Mesodermal cell (in vitro differentiated cells): ENCODE measurements at regions not wholly inside any gene's neighbourhood (a gene's known extent, or its start where the extent isn't known, plus 50 kb on each side); places are given as distances from the start of the nearest gene placed in this dataset.

Experiments used
- H3K27ac ChIP-seq: 2 replicates; pipeline ENCODE4 v1.7.0; 2013; ENCODE audit warnings: mild to moderate bottlenecking, low read depth, low read length, moderate library complexity; ENCODE audit not compliant: severe bottlenecking
- H3K36me3 ChIP-seq: 2 replicates; pipeline ENCODE4 v1.7.1; 2013; ENCODE audit warnings: mild to moderate bottlenecking, low read length, moderate library complexity; ENCODE audit not compliant: control insufficient read depth, insufficient read depth
- H3K4me1 ChIP-seq: one replicate; pipeline ENCODE4 v1.7.1; 2013; ENCODE audit warnings: mild to moderate bottlenecking, low read length; ENCODE audit not compliant: insufficient read depth, control insufficient read depth, poor library complexity, severe bottlenecking
- H3K4me3 ChIP-seq: 2 replicates; pipeline ENCODE4 v1.7.0; 2013; ENCODE audit warnings: low read length, control low read depth, mild to moderate bottlenecking; ENCODE audit not compliant: insufficient read depth, poor library complexity, severe bottlenecking; ENCODE audit errors: extremely low read depth
- H3K9me3 ChIP-seq: 2 replicates; pipeline ENCODE4 v1.7.1; 2013; ENCODE audit warnings: mild to moderate bottlenecking, low read length, moderate library complexity; ENCODE audit not compliant: control insufficient read depth
- whole genome bisulfite sequencing, 2 experiments: methylation state at CpG; one replicate each; pipeline ENCODE4 v1.1.5; 2013; ENCODE audit warnings: missing lambda C conversion rate in 2 of 2; ENCODE audit not compliant: insufficient coverage in 2 of 2; 5-methylcytosine and 5-hydroxymethylcytosine counted together

DNA sequence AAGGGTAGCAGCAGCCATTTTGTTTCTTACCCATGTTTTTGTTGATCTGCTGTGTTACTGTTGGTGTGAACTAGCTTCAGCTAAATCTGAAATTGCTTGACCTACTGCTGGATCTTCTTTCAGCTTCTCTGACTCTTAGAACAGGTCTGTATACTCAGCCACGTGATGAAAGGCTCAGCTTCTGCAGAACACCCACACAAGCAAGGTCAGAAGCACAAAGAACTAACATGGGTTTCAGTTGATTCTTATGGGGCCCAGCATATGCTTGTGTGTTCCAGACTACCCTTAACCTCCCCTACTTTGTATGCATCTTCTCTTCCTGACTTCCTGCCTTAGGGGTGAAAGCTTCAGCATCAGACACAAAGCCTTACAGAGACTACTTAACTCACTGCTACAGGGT lies 186.8 kb downstream of the HGF start:
- Histone ChIP-seq H3K4me1 (no peaks in the 10 kb centered on the region), H3K36me3 (no peaks in the 10 kb centered on the region), H3K4me3 (no peak overlapping the region), H3K27ac (no peak overlapping the region), H3K9me3 (no peaks in the 10 kb centered on the region)
- 91 to 100% methylated on average over 1 of the region's 1 CpG for WGBS, 2 experiments

DNA sequence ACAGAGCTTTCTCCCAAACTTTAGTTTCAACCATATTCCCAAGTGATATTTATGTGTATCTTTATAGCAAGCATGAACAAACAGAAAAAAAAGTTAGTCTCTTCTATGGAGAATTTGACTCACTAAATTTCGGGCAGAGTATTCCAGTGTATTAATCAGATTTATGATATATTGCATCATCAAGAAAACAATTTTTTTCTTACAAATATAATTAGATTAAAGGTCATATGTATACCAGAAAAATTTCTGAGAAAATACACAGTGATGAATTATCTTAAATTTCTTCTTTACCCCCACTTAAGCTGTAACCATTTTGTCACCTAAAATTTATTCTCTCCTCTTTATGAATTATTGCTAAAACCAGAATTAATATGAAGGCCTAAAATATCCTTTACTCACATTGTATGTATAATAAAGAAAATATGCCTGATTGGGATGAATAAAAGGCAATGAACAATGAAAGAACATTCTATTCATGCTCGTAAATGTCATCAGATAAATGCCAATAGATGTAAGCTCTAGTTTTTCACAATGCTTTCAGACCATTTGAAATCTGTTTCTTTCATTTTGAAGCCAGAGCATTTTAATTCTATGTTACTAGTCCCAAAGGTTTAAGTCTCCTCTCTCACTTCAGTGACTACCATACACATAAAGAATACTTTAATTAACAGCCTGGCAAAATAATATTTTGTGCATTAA lies 192.1 kb downstream of the HGF start:
- Histone ChIP-seq H3K4me1 (no peaks in the 10 kb centered on the region), H3K4me3 (no peak overlapping the region), H3K27ac (no peak overlapping the region), H3K36me3 (no peaks in the 10 kb centered on the region), H3K9me3 (no peaks in the 10 kb centered on the region)
- WGBS, 2 experiments = 60% methylated on average over 1 of the region's 2 CpGs; no CpG with 5 or more reads in 1 of the 2 experiments

GRCh38 chr7:81574723-81575326 lies 195.0 kb downstream of the HGF start:
- H3K9me3 ChIP-seq = no peaks in the 10 kb centered on the region
- no peaks in the 10 kb centered on the region for H3K36me3 ChIP-seq
- 90 to 93% methylated on average over 3 to 4 of the region's 6 CpGs for WGBS, 2 experiments
- H3K4me1 ChIP-seq = no peaks in the 10 kb centered on the region
- no peak overlapping the region for H3K27ac ChIP-seq
- H3K4me3 ChIP-seq = no peak overlapping the region

GRCh38 chr7:81573932-81574331 lies 195.9 kb downstream of the HGF start:
- Histone ChIP-seq H3K4me3 (no peak overlapping the region), H3K27ac (no peak overlapping the region), H3K36me3 (no peaks in the 10 kb centered on the region), H3K9me3 (no peaks in the 10 kb centered on the region), H3K4me1 (no peaks in the 10 kb centered on the region)
- no CpG with 5 or more reads among the region's 1 CpG for WGBS, 2 experiments

- no peaks in the 10 kb centered on the region for H3K36me3 ChIP-seq
- no CpG with 5 or more reads among the region's 1 CpG for WGBS, 2 experiments
- H3K9me3 ChIP-seq = no peaks in the 10 kb centered on the region
- H3K4me3 ChIP-seq = no peak overlapping the region
- no peak overlapping the region for H3K27ac ChIP-seq
- no peaks in the 10 kb centered on the region for H3K4me1 ChIP-seq
These were observed 196.7 kb downstream of the HGF start for GRCh38 chr7:81573128-81573527.

DNA sequence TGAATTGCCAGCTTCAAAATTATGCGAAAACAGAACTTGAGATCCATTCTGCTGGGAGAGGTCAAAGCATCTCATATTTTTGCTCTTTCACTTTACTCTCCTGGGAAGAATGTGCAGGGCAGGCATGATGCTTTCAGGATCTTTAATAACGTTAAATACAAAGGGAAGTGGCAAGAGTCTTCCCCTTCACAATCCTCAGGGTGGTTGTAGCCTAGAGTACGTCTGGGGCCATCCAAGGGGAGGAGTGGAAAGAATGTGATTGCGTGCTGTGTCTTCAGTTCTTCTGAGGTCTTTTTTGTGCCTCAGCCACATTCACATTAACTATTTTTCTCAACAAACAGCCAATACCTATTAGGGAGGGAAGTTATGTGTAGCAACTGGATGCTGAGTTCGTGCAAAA lies 207.3 kb downstream of the HGF start:
- no peaks in the 10 kb centered on the region for H3K9me3 ChIP-seq
- H3K4me1 ChIP-seq = no peaks in the 10 kb centered on the region
- H3K36me3 ChIP-seq = no peaks in the 10 kb centered on the region
- H3K27ac ChIP-seq = no peak overlapping the region
- WGBS, 2 experiments = 100% methylated on average over 1 of the region's 5 CpGs; no CpG with 5 or more reads in 1 of the 2 experiments
- H3K4me3 ChIP-seq = no peak overlapping the region

DNA sequence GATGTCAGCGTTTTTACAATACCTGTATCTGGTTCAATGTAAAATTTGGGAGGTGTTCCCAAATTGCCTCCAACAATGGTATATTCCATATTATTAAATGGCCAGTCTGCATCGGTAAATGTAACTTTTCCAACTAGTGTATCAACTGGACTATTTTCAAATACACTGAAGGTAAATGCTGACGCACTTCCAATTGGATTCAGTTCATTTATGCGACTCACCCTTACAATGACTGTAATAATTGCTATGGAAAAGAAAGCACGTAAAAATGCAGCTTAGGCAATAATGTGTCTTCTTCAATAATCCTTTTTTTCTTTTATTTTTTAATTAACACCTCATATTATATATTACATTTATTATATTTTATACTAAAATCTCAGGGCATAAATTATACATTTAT lies 209.1 kb downstream of the HGF start:
- Histone ChIP-seq H3K36me3 (no peaks in the 10 kb centered on the region), H3K4me3 (no peak overlapping the region), H3K9me3 (no peaks in the 10 kb centered on the region), H3K4me1 (no peaks in the 10 kb centered on the region), H3K27ac (no peak overlapping the region)
- WGBS, 2 experiments = 94% methylated on average over 3 of the region's 5 CpGs; no CpG with 5 or more reads in 1 of the 2 experiments

GRCh38 chr7:81549484-81550016 lies 220.3 kb downstream of the HGF start:
- Histone ChIP-seq H3K36me3 (no peaks in the 10 kb centered on the region), H3K9me3 (peaks cover 9% of the 10 kb centered on the region), H3K4me3 (no peak overlapping the region), H3K4me1 (no peaks in the 10 kb centered on the region), H3K27ac (no peak overlapping the region)
- 91 to 95% methylated on average over 6 of the region's 8 CpGs for WGBS, 2 experiments

DNA sequence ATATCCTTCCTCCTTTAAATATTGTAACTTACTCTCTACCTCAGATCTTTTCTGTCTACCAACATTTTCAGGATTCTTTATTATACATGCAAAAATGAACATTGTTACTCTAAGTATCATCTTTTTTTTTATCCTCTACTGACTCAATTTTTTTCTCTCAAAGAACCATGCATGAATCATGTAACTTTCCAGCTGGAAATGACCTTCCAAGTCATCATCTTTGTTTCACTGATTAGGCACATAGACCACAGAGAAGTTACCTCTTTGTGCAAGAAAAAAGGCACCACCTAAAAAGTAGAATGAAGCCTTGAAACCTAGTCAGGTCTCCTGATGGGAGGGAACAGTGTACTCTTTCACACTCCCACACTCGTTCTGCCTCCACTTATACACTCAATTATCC lies 234.9 kb downstream of the HGF start:
- Histone ChIP-seq H3K9me3 (no peaks in the 10 kb centered on the region), H3K36me3 (no peaks in the 10 kb centered on the region), H3K4me3 (no peak overlapping the region), H3K27ac (no peak overlapping the region), H3K4me1 (no peaks in the 10 kb centered on the region)
- WGBS, 2 experiments = 89 to 92% methylated on average over 1 of the region's 1 CpG

- Histone ChIP-seq H3K9me3 (no peaks in the 10 kb centered on the region), H3K27ac (no peak overlapping the region), H3K36me3 (no peaks in the 10 kb centered on the region), H3K4me1 (no peaks in the 10 kb centered on the region), H3K4me3 (no peak overlapping the region)
- 82 to 100% methylated on average over 1 to 2 of the region's 3 CpGs for WGBS, 2 experiments
These were observed 235.4 kb downstream of the HGF start for GRCh38 chr7:81534446-81534845.

DNA sequence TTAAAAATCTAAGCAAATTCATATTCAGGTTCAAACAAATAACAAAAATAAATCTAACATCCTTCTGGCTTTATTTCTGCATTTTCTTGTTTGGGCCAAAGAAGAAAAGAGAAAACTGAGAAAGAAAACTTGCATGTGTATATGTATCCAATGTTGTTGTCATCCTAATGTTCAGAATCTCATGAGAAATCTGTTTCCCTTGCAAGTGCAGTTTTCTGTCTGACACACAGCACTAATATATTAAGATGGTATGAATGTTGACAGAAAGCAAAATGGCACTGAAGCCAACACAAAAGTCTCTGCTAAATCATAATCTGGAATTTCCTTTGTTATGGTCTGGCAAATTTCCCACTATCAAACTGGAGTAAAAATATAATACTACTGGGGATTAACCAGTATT lies 235.9 kb downstream of the HGF start:
- no peaks in the 10 kb centered on the region for H3K36me3 ChIP-seq
- H3K27ac ChIP-seq = no peak overlapping the region
- no peaks in the 10 kb centered on the region for H3K4me1 ChIP-seq
- no peak overlapping the region for H3K4me3 ChIP-seq
- H3K9me3 ChIP-seq = no peaks in the 10 kb centered on the region
